ENCODE measurements at regions not wholly inside any gene's neighbourhood (a gene's known extent, or its start where the extent isn't known, plus 50 kb on each side); places are given as distances from the start of the nearest gene placed in this dataset.

GRCh38 chr19:30154410-30154809, 212.4 kb downstream of the URI1 start:
- no peak for DNase-seq

GRCh38 chr19:30155381-30156200, 213.6 kb downstream of the URI1 start:
- DNase-seq, result no peak

- DNase-seq, result no peak
These were observed 214.6 kb downstream of the URI1 start for GRCh38 chr19:30156646-30157045.

GRCh38 chr19:30158067-30158892, 213.9 kb upstream of the ZNF536 start:
- no peak for DNase-seq

GRCh38 chr19:30158893-30159245, 213.3 kb upstream of the ZNF536 start:
- DNase-seq, result no peak

GRCh38 chr19:30159636-30160035, 212.5 kb upstream of the ZNF536 start:
- DNase-seq, result no peak

GRCh38 chr19:30160426-30160825, 211.8 kb upstream of the ZNF536 start:
- no peak for DNase-seq

- no peak for DNase-seq
These were observed 211.0 kb upstream of the ZNF536 start for GRCh38 chr19:30161021-30161655.

- DNase-seq, result no peak
These were observed 210.4 kb upstream of the ZNF536 start for GRCh38 chr19:30161770-30162169.

GRCh38 chr19:30162718-30163117, 209.5 kb upstream of the ZNF536 start:
- DNase-seq, result no peak

GRCh38 chr19:30163663-30164062, 208.5 kb upstream of the ZNF536 start:
- DNase-seq, result no peak

GRCh38 chr19:30165228-30165813, 206.9 kb upstream of the ZNF536 start:
- no peak for DNase-seq

- no peak for DNase-seq
These were observed 204.8 kb upstream of the ZNF536 start for GRCh38 chr19:30167206-30167868.

GRCh38 chr19:30167976-30168635, 204.1 kb upstream of the ZNF536 start:
- no peak for DNase-seq

- no peak for DNase-seq
These were observed 203.4 kb upstream of the ZNF536 start for GRCh38 chr19:30168760-30169159.

- DNase-seq, result no peak
These were observed 202.8 kb upstream of the ZNF536 start for GRCh38 chr19:30169196-30169900.

- no peak for DNase-seq
These were observed 202.1 kb upstream of the ZNF536 start for GRCh38 chr19:30170081-30170480.

GRCh38 chr19:30170495-30171137, 201.6 kb upstream of the ZNF536 start:
- no peak for DNase-seq

GRCh38 chr19:30171138-30171635, 201.0 kb upstream of the ZNF536 start:
- DNase-seq, result no peak

GRCh38 chr19:30171795-30172612, 200.2 kb upstream of the ZNF536 start:
- no peak for DNase-seq
